DMS 273 treated with DMSO at 0.1 percent for 48 hours (cell line): ENCODE measurements at regions not wholly inside any gene's neighbourhood (a gene's known extent, or its start where the extent isn't known, plus 50 kb on each side); places are given as distances from the start of the nearest gene placed in this dataset.

Source experiments
- DNase-seq: peaks from one replicate; lab custom pipeline; 2025; lab: John Stamatoyannopoulos, UW

- DNase-seq: no peak
These were observed 205.1 kb upstream of the FSCB start for GRCh38 chr14:44712024-44712815.

GRCh38 chr14:44701563-44702263 is 194.6 kb upstream of the FSCB start:
- DNase-seq: no peak

DNA sequence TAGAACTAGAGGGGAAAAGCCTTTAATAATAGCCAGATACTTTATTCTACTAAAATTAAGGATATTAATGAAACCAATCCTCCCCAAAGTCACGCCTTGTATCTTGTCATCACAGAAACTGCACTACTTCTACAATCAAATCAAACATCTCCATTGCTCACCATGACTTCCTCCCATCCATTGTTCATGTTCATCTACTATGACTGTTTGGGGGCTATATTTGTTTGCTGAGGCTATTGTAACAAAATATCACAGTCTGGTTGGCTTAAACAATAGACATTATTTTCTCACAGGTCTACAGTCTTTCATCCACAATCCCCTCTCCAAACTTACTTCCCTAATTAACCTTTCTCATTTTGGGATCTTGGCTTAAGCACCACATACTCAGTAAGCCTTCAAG is 193.6 kb upstream of the FSCB start:
- no peak for DNase-seq

- no peak for DNase-seq
These were observed 193.1 kb upstream of the FSCB start for GRCh38 chr14:44700184-44700583.

DNA sequence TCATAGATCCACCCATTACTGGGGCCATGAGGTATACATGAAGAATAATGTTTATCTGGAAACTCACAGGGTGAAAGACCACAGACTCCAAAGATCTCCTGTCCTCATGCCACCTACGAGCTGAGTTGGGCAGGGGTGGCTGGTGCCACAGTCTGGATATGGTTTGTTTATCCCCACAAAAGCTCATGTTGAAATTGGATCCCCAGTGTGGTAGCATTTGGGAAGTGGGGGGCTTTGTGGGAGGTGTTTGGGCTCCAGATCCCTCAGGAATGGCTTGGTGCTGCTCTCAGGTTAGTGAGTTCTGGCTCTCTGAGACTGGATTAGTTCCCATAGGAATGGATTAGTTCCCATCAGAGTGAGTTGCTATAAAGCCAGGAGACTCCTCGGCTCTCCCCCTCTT is 192.3 kb upstream of the FSCB start:
- DNase-seq: no peak

DNA sequence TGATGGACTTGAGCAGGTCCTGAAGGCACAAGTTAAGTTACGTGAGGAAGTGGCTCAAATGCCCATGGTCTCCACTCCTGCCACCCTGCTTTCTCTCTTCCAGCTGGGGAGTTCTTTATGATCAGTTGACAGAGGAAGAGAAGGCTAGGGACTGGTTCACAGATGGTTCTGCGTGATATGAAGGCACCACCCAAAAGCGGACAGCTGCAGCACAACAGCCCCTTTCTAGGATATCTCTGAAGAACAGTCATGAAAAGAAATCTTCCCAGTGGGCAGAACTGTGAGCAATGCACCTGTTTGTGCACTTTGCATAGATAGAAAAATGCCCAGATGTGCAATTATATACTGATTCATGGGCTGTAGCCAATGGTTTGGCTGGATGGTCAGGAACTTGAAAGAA is 162.4 kb upstream of the FSCB start:
- DNase-seq: no peak

GRCh38 chr14:44663136-44663535 is 156.1 kb upstream of the FSCB start:
- no peak for DNase-seq

- DNase-seq: no peak
These were observed 155.3 kb upstream of the FSCB start for GRCh38 chr14:44662250-44662891.

DNA sequence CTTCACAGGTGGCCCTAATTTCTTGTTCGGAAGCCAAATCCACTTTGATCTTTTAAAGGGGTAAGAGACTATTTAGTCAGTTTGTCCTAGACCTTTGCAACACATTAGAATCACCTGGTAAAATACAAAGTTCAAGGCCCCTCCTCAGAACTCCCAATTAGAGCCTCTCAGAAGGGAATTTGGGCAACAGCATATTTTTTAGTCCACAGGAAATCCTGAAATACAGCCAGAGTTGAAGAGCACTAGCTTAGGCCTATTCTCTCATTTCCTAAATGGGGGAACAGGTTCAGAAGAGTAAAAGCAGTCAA is 151.3 kb upstream of the FSCB start:
- DNase-seq: no peak

GRCh38 chr14:44657696-44658388 is 150.8 kb upstream of the FSCB start:
- DNase-seq: no peak

DNA sequence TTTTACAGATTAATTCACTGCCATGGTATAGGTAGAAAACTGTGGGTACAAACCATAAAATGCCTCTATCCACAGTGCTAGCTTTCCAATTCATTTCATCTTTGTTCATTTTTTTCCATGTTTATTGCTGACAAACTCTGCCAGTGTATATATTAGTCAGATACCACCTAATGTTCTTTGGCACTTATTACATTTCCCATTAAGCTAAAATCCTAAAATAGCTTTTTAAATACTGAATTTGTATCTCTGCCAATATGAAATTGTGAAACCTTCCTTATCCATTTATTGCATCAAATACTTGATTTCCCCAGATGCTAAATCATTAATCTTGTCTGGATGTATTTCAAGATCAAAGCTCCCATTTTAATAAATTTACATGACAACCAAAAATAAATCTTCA is 150.1 kb upstream of the FSCB start:
- DNase-seq: no peak

DNA sequence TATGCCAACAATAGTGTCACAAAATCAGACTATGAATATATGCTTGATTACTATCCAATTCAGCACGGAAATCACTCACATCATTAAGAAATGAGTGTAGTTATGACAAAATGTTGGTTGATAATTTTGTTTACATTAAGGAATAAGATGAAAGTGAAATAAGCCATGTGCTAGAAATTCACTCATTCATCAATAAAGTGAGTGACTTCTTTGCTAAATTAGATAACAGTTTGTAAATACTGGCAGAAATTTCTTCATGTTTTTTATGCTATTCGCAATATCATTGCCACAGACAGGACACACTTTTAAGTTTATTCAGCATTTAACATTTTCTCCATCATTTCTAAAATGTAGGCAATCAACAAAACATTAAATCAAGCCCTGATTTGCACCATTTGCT is 147.5 kb upstream of the FSCB start:
- DNase-seq: no peak

DNA sequence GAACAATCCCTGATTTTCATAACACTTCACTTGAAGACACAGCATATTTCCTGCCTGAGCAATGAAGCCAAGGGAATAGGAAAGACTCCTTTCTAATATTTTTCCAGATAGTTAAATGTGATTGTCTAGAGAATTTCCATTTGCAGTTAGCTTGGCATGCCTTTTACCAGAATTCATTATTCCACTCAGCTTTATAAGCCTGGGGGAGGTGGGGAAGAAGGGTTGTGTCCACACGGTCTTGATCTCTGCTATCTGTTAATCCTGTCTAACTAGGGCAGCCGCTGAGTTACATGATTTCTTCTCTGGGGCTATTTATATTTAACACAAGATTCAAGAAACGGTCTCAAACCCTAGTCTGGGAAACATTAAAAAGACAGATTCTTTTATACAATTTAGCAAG is 146.6 kb upstream of the FSCB start:
- no peak for DNase-seq

- DNase-seq: no peak
These were observed 145.6 kb upstream of the FSCB start for GRCh38 chr14:44652640-44653039.

DNA sequence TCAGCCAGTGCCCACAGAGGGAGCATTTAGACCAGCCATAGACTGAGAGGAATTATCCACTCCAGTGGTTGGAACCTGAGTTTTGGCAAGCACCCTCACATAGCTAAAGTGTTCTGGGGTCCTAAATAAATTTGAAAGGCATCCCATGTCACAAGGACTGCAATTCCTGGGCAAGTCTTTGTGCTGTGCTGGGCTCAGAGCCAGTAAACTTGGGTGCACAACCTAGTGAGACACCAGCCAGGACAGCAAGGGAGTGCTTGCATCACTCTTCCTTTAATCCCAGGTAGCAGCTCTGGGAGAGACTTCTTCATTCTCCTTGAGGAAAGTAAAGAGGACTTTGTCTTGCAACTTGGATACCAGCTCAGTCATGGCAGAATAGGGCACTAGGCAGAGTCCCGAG is 142.0 kb upstream of the FSCB start:
- no peak for DNase-seq

DNA sequence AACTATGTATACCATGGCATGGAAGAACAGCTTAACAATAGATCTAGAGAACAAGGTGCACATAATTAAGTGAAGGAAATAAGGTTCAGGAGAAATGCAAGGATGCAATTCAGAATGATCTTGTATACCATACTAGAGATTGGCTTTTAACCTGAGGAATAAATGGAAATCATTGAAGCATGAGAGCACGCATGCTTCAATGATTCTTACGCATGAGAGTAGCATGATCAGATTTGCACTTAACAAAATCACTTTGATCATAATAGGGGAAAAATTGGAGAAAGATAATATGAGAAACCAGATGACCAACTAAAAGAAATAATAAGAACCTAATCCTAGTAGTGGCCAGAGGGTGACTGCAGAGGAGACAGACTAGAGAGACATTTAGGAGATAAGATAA is 133.3 kb upstream of the FSCB start:
- no peak for DNase-seq

GRCh38 chr14:44639781-44640385 is 132.8 kb upstream of the FSCB start:
- DNase-seq: no peak

DNA sequence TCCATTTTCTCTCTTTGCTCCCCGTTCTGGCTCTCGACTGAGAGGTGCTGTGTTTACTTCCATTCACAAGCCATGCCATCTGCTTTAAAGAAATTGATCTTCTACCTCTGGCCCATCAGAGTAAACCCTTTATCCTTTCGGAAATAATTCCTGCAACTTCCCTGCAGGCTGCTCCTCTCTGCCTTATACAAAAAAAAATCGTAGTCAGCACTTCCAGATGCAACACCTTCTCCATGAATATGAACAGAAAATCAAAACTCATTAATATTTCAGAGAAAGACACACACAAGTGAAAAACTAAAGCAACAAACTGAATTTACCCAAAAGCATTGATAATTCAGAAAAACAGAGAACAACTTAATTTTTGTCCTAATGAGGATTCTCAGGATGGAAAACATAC is 127.6 kb upstream of the FSCB start:
- no peak for DNase-seq

DNA sequence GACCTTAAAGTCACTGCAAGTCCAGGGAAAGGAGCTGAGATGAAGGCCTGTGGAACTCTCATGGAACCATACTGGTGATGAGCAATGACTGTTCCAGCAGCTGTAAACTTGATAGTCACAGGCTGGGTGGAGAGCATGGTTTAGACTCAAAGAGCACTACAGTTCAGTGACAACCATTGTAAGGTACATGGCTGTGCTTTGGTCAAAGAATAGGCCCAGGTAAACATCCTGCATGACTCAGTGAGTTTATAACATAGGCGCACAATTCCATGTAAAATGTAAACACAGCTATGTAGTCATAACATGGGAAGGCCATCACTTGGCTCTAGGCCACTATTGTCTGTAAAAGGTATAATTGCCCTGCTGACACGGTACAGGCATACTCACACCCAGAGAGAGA is 119.3 kb upstream of the FSCB start:
- no peak for DNase-seq

- DNase-seq: no peak
These were observed 118.0 kb upstream of the FSCB start for GRCh38 chr14:44625098-44625497.

GRCh38 chr14:44620121-44621019 is 113.3 kb upstream of the FSCB start:
- DNase-seq: no peak
